GM23338 (cell line): ENCODE measurements at regions not wholly inside any gene's neighbourhood (a gene's known extent, or its start where the extent isn't known, plus 50 kb on each side); places are given as distances from the start of the nearest gene placed in this dataset.

Source experiments
- ATAC-seq: fragments of 200-7000 bp; cut with Tn5 transposase; 3 replicates; pipeline ENCODE4 v1.9.1; 2020
- DNase-seq: peaks from one replicate; pipeline ENCODE4 v3.0.0-alpha.2; 2015; ENCODE audit warnings: low spot score
- H2AFZ ChIP-seq: fragments of 200-600 bp; sonication (generic); 2 replicates; pipeline ENCODE4 v1.8.0; 2016; ENCODE audit warnings: antibody characterized with exemption, mild to moderate bottlenecking, moderate library complexity
- H3F3A ChIP-seq: fragments of 200-600 bp; sonication (generic); replicated peaks from 2 replicates; pipeline ENCODE4 v1.8.0; 2017; ENCODE audit warnings: antibody characterized with exemption, mixed run types, low read depth
- H3K27ac ChIP-seq: fragments of 200-600 bp; sonication (generic); 2 replicates; pipeline ENCODE4 v1.6.1; 2016; ENCODE audit warnings: low read depth
- H3K27me3 ChIP-seq: fragments of 200-600 bp; sonication (generic); 2 replicates; pipeline ENCODE4 v1.8.0; 2016; ENCODE audit warnings: mild to moderate bottlenecking, mixed run types, moderate library complexity; ENCODE audit not compliant: insufficient read depth
- H3K36me3 ChIP-seq: fragments of 200-600 bp; sonication (generic); 2 replicates; pipeline ENCODE4 v1.8.0; 2016; ENCODE audit warnings: mild to moderate bottlenecking; ENCODE audit not compliant: insufficient read depth
- H3K4me1 ChIP-seq: fragments of 200-600 bp; sonication (generic); 2 replicates; pipeline ENCODE4 v1.8.0; 2016; ENCODE audit warnings: mild to moderate bottlenecking, moderate library complexity; ENCODE audit not compliant: insufficient read depth
- H3K4me2 ChIP-seq: fragments of 200-600 bp; sonication (generic); 2 replicates; pipeline ENCODE4 v1.7.1; 2017; ENCODE audit warnings: mixed run types
- H3K4me3 ChIP-seq: fragments of 200-600 bp; sonication (generic); 2 replicates; pipeline ENCODE4 v1.6.1; 2016; ENCODE audit warnings: mixed run types
- H3K79me2 ChIP-seq: fragments of 200-600 bp; sonication (generic); replicated peaks from 2 replicates; pipeline ENCODE4 v1.8.0; 2017; ENCODE audit warnings: mild to moderate bottlenecking; ENCODE audit not compliant: insufficient read depth
- H3K9me2 ChIP-seq: fragments of 200-600 bp; sonication (generic); 2 replicates; pipeline ENCODE4 v1.8.0; 2017; ENCODE audit not compliant: insufficient read depth
- H4K20me1 ChIP-seq: fragments of 200-600 bp; sonication (generic); replicated peaks from 2 replicates; pipeline ENCODE4 v1.8.0; 2017; ENCODE audit warnings: mild to moderate bottlenecking; ENCODE audit not compliant: insufficient read depth
- H3K27ac Mint-ChIP-seq: 2 replicates; pipeline ENCODE4 v1.8.0; 2020; ENCODE audit warnings: inconsistent platforms, mild to moderate bottlenecking, moderate library complexity, mixed read lengths
- H3K27me3 Mint-ChIP-seq: 3 replicates; pipeline ENCODE4 v1.8.0; 2022; ENCODE audit warnings: low read depth, mild to moderate bottlenecking, moderate library complexity, mixed read lengths, inconsistent platforms; ENCODE audit not compliant: insufficient read depth, poor library complexity
- H3K36me3 Mint-ChIP-seq: 3 replicates; pipeline ENCODE4 v1.8.0; 2021; ENCODE audit warnings: low read depth, mild to moderate bottlenecking, inconsistent platforms, moderate library complexity, mixed read lengths
- H3K4me1 Mint-ChIP-seq: 3 replicates; pipeline ENCODE4 v1.8.0; 2020; ENCODE audit warnings: mild to moderate bottlenecking, inconsistent platforms, mixed read lengths
- H3K4me3 Mint-ChIP-seq: 3 replicates; pipeline ENCODE4 v1.8.0; 2021; ENCODE audit warnings: moderate library complexity, mild to moderate bottlenecking, inconsistent platforms, mixed read lengths
- H3K9me3 Mint-ChIP-seq: 3 replicates; pipeline ENCODE4 v1.8.0; 2020; ENCODE audit warnings: moderate library complexity, mild to moderate bottlenecking, inconsistent platforms, mixed read lengths
- EZH2 ChIP-seq: fragments of 200-600 bp; sonication (generic); IDR thresholded peaks from one replicate; pipeline ENCODE4 v1.8.0; 2017; ENCODE audit warnings: antibody characterized with exemption, mild to moderate bottlenecking, low read depth; ENCODE audit not compliant: unreplicated experiment
- NANOG ChIP-seq: IDR thresholded peaks from 2 replicates; pipeline ENCODE4 v1.6.1; 2016; ENCODE audit warnings: antibody characterized with exemption, borderline replicate concordance
- POLR2AphosphoS5 ChIP-seq: IDR thresholded peaks from 2 replicates; pipeline ENCODE4 v1.6.1; 2016; ENCODE audit warnings: antibody characterized with exemption, low read depth
- REST ChIP-seq: IDR thresholded peaks from one replicate; pipeline ENCODE4 v1.6.1; 2018; ENCODE audit warnings: antibody characterized with exemption; ENCODE audit not compliant: unreplicated experiment
- ZNF114 ChIP-seq: fragments of 250-450 bp; sonication (Bioruptor Pico); IDR thresholded peaks from 2 replicates; pipeline ENCODE4 v1.5.0; 2020; ENCODE audit warnings: mild to moderate bottlenecking, moderate library complexity
- TF ChIP-seq, protein P1 (sequence below): fragments of 250-450 bp; sonication (Bioruptor Pico); IDR thresholded peaks from 2 replicates; pipeline ENCODE4 v1.5.0; 2020; ENCODE audit warnings: mild to moderate bottlenecking, moderate library complexity
- TF ChIP-seq, protein P2 (sequence below), 2 experiments: fragments of 200-600 bp in 1 of 2; sonication (generic) in 1 of 2; conservative IDR thresholded peaks; 2 replicates each; pipeline versions ENCODE4 v1.5.1 to v1.6.1; 2016 to 2017; ENCODE audit warnings: antibody characterized with exemption in 2 of 2, low read depth in 2 of 2, mild to moderate bottlenecking in 2 of 2, moderate library complexity in 1 of 2

GRCh38 chr12:53809005-53809404, 57.2 kb upstream of the CISTR start (continued):
- TF ChIP-seq, protein P1, sequence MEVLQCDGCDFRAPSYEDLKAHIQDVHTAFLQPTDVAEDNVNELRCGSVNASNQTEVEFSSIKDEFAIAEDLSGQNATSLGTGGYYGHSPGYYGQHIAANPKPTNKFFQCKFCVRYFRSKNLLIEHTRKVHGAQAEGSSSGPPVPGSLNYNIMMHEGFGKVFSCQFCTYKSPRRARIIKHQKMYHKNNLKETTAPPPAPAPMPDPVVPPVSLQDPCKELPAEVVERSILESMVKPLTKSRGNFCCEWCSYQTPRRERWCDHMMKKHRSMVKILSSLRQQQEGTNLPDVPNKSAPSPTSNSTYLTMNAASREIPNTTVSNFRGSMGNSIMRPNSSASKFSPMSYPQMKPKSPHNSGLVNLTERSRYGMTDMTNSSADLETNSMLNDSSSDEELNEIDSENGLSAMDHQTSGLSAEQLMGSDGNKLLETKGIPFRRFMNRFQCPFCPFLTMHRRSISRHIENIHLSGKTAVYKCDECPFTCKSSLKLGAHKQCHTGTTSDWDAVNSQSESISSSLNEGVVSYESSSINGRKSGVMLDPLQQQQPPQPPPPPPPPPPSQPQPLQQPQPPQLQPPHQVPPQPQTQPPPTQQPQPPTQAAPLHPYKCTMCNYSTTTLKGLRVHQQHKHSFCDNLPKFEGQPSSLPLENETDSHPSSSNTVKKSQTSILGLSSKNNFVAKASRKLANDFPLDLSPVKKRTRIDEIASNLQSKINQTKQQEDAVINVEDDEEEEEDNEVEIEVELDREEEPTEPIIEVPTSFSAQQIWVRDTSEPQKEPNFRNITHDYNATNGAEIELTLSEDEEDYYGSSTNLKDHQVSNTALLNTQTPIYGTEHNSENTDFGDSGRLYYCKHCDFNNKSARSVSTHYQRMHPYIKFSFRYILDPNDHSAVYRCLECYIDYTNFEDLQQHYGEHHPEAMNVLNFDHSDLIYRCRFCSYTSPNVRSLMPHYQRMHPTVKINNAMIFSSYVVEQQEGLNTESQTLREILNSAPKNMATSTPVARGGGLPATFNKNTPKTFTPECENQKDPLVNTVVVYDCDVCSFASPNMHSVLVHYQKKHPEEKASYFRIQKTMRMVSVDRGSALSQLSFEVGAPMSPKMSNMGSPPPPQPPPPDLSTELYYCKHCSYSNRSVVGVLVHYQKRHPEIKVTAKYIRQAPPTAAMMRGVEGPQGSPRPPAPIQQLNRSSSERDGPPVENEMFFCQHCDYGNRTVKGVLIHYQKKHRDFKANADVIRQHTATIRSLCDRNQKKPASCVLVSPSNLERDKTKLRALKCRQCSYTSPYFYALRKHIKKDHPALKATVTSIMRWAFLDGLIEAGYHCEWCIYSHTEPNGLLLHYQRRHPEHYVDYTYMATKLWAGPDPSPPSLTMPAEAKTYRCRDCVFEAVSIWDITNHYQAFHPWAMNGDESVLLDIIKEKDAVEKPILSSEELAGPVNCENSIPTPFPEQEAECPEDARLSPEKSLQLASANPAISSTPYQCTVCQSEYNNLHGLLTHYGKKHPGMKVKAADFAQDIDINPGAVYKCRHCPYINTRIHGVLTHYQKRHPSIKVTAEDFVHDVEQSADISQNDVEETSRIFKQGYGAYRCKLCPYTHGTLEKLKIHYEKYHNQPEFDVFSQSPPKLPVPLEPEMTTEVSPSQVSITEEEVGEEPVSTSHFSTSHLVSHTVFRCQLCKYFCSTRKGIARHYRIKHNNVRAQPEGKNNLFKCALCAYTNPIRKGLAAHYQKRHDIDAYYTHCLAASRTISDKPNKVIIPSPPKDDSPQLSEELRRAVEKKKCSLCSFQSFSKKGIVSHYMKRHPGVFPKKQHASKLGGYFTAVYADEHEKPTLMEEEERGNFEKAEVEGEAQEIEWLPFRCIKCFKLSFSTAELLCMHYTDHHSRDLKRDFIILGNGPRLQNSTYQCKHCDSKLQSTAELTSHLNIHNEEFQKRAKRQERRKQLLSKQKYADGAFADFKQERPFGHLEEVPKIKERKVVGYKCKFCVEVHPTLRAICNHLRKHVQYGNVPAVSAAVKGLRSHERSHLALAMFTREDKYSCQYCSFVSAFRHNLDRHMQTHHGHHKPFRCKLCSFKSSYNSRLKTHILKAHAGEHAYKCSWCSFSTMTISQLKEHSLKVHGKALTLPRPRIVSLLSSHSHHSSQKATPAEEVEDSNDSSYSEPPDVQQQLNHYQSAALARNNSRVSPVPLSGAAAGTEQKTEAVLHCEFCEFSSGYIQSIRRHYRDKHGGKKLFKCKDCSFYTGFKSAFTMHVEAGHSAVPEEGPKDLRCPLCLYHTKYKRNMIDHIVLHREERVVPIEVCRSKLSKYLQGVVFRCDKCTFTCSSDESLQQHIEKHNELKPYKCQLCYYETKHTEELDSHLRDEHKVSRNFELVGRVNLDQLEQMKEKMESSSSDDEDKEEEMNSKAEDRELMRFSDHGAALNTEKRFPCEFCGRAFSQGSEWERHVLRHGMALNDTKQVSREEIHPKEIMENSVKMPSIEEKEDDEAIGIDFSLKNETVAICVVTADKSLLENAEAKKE = no peak
- no peak for TF ChIP-seq POLR2AphosphoS5

- Mint-ChIP-seq H3K27me3 (peaks cover 5% of the 10 kb centered on the region), H3K27ac (no peak overlapping the region), H3K4me1 (peaks cover 4% of the 10 kb centered on the region), H3K4me3 (no peak overlapping the region), H3K9me3 (no peaks in the 10 kb centered on the region; the same call in 2 of the 3 replicates), H3K36me3 (no peaks in the 10 kb centered on the region)
- no peak overlapping the region for H3K4me3 ChIP-seq
- ATAC-seq = no peak
- DNase-seq = no peak
- H3K9me2 ChIP-seq = no peaks in the 10 kb centered on the region; the same call in 1 of the 2 replicates
- no peaks in the 10 kb centered on the region for H3F3A ChIP-seq
- H3K4me2 ChIP-seq = no peak overlapping the region
- H2AFZ ChIP-seq = no peak overlapping the region
- no peaks in the 10 kb centered on the region for H3K79me2 ChIP-seq
- no peaks in the 10 kb centered on the region for H3K4me1 ChIP-seq
- H3K36me3 ChIP-seq = no peaks in the 10 kb centered on the region
- H3K27ac ChIP-seq = no peak overlapping the region
- no peaks in the 10 kb centered on the region for H4K20me1 ChIP-seq
- peaks cover 20% of the 10 kb centered on the region; the same call in 1 of the 2 replicates for H3K27me3 ChIP-seq
- no peak for TF ChIP-seq EZH2
- TF ChIP-seq REST = no peak
- TF ChIP-seq, protein P2, sequence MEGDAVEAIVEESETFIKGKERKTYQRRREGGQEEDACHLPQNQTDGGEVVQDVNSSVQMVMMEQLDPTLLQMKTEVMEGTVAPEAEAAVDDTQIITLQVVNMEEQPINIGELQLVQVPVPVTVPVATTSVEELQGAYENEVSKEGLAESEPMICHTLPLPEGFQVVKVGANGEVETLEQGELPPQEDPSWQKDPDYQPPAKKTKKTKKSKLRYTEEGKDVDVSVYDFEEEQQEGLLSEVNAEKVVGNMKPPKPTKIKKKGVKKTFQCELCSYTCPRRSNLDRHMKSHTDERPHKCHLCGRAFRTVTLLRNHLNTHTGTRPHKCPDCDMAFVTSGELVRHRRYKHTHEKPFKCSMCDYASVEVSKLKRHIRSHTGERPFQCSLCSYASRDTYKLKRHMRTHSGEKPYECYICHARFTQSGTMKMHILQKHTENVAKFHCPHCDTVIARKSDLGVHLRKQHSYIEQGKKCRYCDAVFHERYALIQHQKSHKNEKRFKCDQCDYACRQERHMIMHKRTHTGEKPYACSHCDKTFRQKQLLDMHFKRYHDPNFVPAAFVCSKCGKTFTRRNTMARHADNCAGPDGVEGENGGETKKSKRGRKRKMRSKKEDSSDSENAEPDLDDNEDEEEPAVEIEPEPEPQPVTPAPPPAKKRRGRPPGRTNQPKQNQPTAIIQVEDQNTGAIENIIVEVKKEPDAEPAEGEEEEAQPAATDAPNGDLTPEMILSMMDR (conservative IDR thresholded peaks at IDR 0.05; ENCODE audit: low read depth in 2 of 2) = no peak
- TF ChIP-seq ZNF114 (CRISPR knock-in tag) = no peak
- TF ChIP-seq NANOG = no peak
These were observed 59.2 kb upstream of the CISTR start for GRCh38 chr12:53810950-53811349.
